ENCODE measurements at regions not wholly inside any gene's neighbourhood (a gene's known extent, or its start where the extent isn't known, plus 50 kb on each side); places are given as distances from the start of the nearest gene placed in this dataset.

DNA sequence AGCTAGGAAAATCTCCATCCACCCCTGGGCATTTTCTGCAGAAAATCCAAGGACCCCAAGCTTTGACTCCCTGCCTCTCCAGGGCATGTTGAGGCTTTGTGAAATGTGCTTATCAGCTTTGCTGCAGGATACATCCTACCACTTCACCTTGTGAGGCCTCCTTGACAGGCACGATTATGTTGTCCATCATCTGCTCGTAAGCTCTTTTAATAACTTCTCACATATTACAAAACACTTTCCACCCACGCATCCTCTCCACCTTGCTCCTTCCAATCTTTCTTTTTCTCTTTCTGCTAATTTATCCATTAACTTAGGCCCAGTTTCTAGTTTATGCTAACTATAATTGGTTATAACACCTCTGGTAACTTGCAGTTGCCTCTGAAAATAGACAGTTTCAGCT is 147.0 kb upstream of the MTNR1B start:
- POLR2A ChIA-PET: interaction anchor here (1.2 kb wide), 1 partner anchor 18 kb away, joined by 3 read pairs; no protein-coding TSS in a partner anchor
- CTCF ChIA-PET: interaction anchor here (0.6 kb wide), 1 partner anchor 559 kb away, joined by 5 read pairs; no protein-coding TSS in a partner anchor

GRCh38 chr11:92826136-92826535 is 143.3 kb upstream of the MTNR1B start:
- ChIA-PET POLR2A (no interaction called here), CTCF (no interaction called here)
- TF ChIP-seq, protein P1, sequence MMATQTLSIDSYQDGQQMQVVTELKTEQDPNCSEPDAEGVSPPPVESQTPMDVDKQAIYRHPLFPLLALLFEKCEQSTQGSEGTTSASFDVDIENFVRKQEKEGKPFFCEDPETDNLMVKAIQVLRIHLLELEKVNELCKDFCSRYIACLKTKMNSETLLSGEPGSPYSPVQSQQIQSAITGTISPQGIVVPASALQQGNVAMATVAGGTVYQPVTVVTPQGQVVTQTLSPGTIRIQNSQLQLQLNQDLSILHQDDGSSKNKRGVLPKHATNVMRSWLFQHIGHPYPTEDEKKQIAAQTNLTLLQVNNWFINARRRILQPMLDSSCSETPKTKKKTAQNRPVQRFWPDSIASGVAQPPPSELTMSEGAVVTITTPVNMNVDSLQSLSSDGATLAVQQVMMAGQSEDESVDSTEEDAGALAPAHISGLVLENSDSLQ (IDR thresholded peaks at IDR 0.05): no peak
- TF ChIP-seq SUZ12 (IDR thresholded peaks at IDR 0.05) (no peak), ARNT (IDR thresholded peaks at IDR 0.05) (no peak), NFRKB (IDR thresholded peaks at IDR 0.05) (no peak)
- DNase-seq (ENCODE audit: extremely low spot score): no peak

More for the DNA sequence above, 147.0 kb upstream of the MTNR1B start:
- no peak for TF ChIP-seq BHLHE40 (IDR thresholded peaks at IDR 0.05; ENCODE audit: borderline replicate concordance)
- TF ChIP-seq, protein P1 (IDR thresholded peaks at IDR 0.05): no peak
- no peak for TF ChIP-seq SUZ12 (IDR thresholded peaks at IDR 0.05)
- no peak for TF ChIP-seq FOXM1 (IDR thresholded peaks at IDR 0.05; ENCODE audit: borderline replicate concordance)
- no peak for TF ChIP-seq SP1 (IDR thresholded peaks at IDR 0.05)
- TF ChIP-seq LEF1 (IDR thresholded peaks at IDR 0.05; ENCODE audit: borderline replicate concordance): no peak
- TF ChIP-seq FOXA1 (IDR thresholded peaks at IDR 0.05): no peak
- no peak for TF ChIP-seq ZNF384 (IDR thresholded peaks at IDR 0.05)
- TF ChIP-seq NFRKB (IDR thresholded peaks at IDR 0.05): no peak
- TF ChIP-seq TARDBP (IDR thresholded peaks at IDR 0.05): no peak
- no peak for TF ChIP-seq ARNT (IDR thresholded peaks at IDR 0.05)
- TF ChIP-seq FOXK2 (IDR thresholded peaks at IDR 0.05): no peak
- TF ChIP-seq HDGF (IDR thresholded peaks at IDR 0.05; ENCODE audit: borderline replicate concordance): no peak
- no peak for TF ChIP-seq CTBP1 (IDR thresholded peaks at IDR 0.05; ENCODE audit: borderline replicate concordance)
- no peak for TF ChIP-seq L3MBTL2 (conservative IDR thresholded peaks at IDR 0.05)
- TF ChIP-seq ELF4 (IDR thresholded peaks at IDR 0.05): no peak
- DNase-seq (ENCODE audit: extremely low spot score): no peak

GRCh38 chr11:92826603-92827002 is 142.8 kb upstream of the MTNR1B start:
- DNase-seq (ENCODE audit: extremely low spot score): no peak
- no peak for TF ChIP-seq BHLHE40 (IDR thresholded peaks at IDR 0.05; ENCODE audit: borderline replicate concordance)
- ChIA-PET POLR2A (no interaction called here), CTCF (no interaction called here)

DNA sequence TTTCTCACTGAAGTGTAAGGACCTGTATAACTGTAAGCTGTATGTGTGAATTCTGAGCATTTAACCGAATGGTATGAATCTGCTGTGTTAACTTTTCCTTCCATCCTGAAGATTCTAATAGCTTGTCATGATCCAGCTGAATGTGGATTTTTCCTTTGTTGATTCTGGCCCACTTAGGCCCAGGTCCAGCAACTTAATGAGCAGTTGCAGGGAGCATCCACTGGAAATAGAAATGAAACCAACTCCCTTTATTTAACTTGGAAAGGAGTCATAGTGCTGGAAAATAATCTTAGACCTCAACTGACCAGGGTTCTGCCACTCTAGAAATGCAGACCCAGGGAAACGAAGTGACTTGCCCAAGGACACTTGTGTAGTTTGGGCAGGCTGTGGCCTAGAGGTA is 142.3 kb upstream of the MTNR1B start:
- CTCF ChIA-PET: no interaction called here
- no peak for TF ChIP-seq ZNF384 (IDR thresholded peaks at IDR 0.05)
- no peak for TF ChIP-seq FOXM1 (IDR thresholded peaks at IDR 0.05; ENCODE audit: borderline replicate concordance)
- TF ChIP-seq SUZ12 (IDR thresholded peaks at IDR 0.05): no peak
- no peak for TF ChIP-seq CTBP1 (IDR thresholded peaks at IDR 0.05; ENCODE audit: borderline replicate concordance)
- no peak for TF ChIP-seq LEF1 (IDR thresholded peaks at IDR 0.05; ENCODE audit: borderline replicate concordance)
- no peak for TF ChIP-seq ARNT (IDR thresholded peaks at IDR 0.05)
- TF ChIP-seq L3MBTL2 (conservative IDR thresholded peaks at IDR 0.05): no peak
- TF ChIP-seq SP1 (IDR thresholded peaks at IDR 0.05): no peak
- no peak for DNase-seq (ENCODE audit: extremely low spot score)
- POLR2A ChIA-PET: no interaction called here

DNA sequence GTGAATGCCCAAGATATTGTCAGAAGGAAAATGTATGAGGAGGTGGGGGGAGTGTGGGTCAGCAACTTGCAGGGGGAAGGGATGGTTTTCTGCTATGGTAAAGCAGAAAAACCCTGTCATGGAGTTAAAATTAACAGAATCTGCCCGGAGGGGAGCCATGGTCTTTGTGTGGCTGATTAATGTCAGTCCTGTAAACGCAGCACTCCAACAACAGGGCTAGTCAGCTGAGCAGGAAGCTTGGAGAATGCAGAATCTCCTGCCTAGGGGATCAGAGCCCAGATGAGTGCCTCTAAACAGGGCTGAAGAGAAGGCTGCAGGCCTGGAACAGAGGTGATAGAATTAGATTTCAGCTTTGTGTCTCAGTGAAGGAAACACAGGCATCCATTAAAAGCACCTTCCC is 140.9 kb upstream of the MTNR1B start:
- TF ChIP-seq, protein P1 (IDR thresholded peaks at IDR 0.05): no peak
- no peak for TF ChIP-seq ZNF384 (IDR thresholded peaks at IDR 0.05)
- TF ChIP-seq CTBP1 (IDR thresholded peaks at IDR 0.05; ENCODE audit: borderline replicate concordance): no peak
- TF ChIP-seq TARDBP (IDR thresholded peaks at IDR 0.05): no peak
- no peak for TF ChIP-seq NFRKB (IDR thresholded peaks at IDR 0.05)
- no peak for TF ChIP-seq ARNT (IDR thresholded peaks at IDR 0.05)
- no peak for TF ChIP-seq FOXK2 (IDR thresholded peaks at IDR 0.05)
- TF ChIP-seq L3MBTL2 (conservative IDR thresholded peaks at IDR 0.05): no peak
- DNase-seq (ENCODE audit: extremely low spot score): no peak
- CTCF ChIA-PET: interaction anchor here (0.7 kb wide), 1 partner anchor 397 kb away, joined by 3 read pairs; no protein-coding TSS in a partner anchor
- POLR2A ChIA-PET: no interaction called here

DNA sequence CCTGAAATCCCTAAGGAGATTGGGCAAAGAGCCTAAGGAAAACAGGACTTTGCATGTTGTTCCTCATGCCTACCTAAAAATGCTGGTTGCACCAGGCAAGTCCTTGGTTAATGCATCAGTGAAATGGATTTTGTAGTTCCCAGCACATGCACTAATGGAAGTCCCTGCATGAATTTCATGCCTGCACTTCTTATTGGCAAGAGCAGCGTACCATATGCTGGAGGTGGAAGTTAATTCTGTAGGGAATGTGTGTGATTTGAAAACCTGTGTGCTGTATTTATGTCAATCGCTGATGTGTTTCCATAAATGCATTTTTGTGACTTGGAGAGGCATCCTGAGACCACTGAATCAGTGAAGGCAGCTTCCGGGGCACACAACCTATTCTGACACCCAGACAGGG is 140.3 kb upstream of the MTNR1B start:
- TF ChIP-seq TARDBP (IDR thresholded peaks at IDR 0.05) (no peak), CTBP1 (IDR thresholded peaks at IDR 0.05; ENCODE audit: borderline replicate concordance) (no peak), ELF4 (IDR thresholded peaks at IDR 0.05) (no peak), HDGF (IDR thresholded peaks at IDR 0.05; ENCODE audit: borderline replicate concordance) (no peak), ARNT (IDR thresholded peaks at IDR 0.05) (no peak), BHLHE40 (IDR thresholded peaks at IDR 0.05; ENCODE audit: borderline replicate concordance) (no peak), SP1 (IDR thresholded peaks at IDR 0.05) (no peak), L3MBTL2 (conservative IDR thresholded peaks at IDR 0.05) (no peak), FOXA1 (IDR thresholded peaks at IDR 0.05) (no peak), FOXM1 (IDR thresholded peaks at IDR 0.05; ENCODE audit: borderline replicate concordance) (no peak), SUZ12 (IDR thresholded peaks at IDR 0.05) (no peak), NFRKB (IDR thresholded peaks at IDR 0.05) (no peak), ZNF384 (IDR thresholded peaks at IDR 0.05) (no peak), FOXK2 (IDR thresholded peaks at IDR 0.05) (no peak), LEF1 (IDR thresholded peaks at IDR 0.05; ENCODE audit: borderline replicate concordance) (no peak)
- TF ChIP-seq, protein P1 (IDR thresholded peaks at IDR 0.05): no peak
- CTCF ChIA-PET: no interaction called here
- DNase-seq (ENCODE audit: extremely low spot score): no peak
- POLR2A ChIA-PET: no interaction called here

Measured in HEK293T (cell line).